Loucy (cell line): ENCODE measurements at regions not wholly inside any gene's neighbourhood (a gene's known extent, or its start where the extent isn't known, plus 50 kb on each side); places are given as distances from the start of the nearest gene placed in this dataset.

Source experiments
- CTCF ChIP-seq: fragments of 200-600 bp; sonication (generic); conservative IDR thresholded peaks from 2 replicates; pipeline ENCODE4 v1.5.1; 2014; ENCODE audit warnings: mild to moderate bottlenecking, antibody characterized with exemption, low read length
- EZH2phosphoT487 ChIP-seq: fragments of 200-600 bp; IDR thresholded peaks from 2 replicates; pipeline ENCODE4 v1.6.1; 2018; ENCODE audit warnings: antibody characterized with exemption, mild to moderate bottlenecking, moderate library complexity, borderline replicate concordance

DNA sequence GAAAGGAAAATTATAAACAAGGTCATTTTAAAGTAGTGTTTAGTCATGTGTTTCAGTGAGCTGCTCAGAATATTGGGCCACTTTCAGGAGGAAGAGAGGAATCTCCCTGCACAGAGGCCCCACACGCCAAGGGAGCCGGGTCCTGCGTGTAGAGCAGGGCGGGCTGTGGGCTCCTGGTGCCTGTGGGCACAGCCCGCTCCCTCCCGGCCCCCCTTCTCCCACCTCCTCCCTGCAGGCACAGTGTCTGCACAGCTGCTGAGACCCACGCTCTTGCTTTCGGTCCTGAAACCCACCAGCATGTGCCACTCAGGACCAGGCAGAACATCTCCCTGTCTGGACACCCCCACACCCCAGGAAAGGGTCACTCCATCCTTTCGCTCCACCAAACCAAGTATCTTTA is 167.6 kb upstream of the SALL3 start:
- TF ChIP-seq CTCF (no peak), EZH2phosphoT487 (no peak)
